SK-N-SH treated with all-trans-retinoic acid at 6 μM for 48 hours (cell line): ENCODE measurements at regions not wholly inside any gene's neighbourhood (a gene's known extent, or its start where the extent isn't known, plus 50 kb on each side); places are given as distances from the start of the nearest gene placed in this dataset.

ENCODE experiments used
- BACH2 ChIP-seq: fragments of 250-450 bp; sonication (Bioruptor Pico); IDR thresholded peaks from 2 replicates; pipeline ENCODE4 v1.9.0; 2021; ENCODE audit warnings: mild to moderate bottlenecking, borderline replicate concordance
- CSRNP3 ChIP-seq: fragments of 250-450 bp; sonication (Bioruptor Pico); IDR thresholded peaks from 2 replicates; pipeline ENCODE4 v1.5.1; 2021; ENCODE audit warnings: mild to moderate bottlenecking, moderate library complexity
- SNAI2 ChIP-seq: fragments of 250-450 bp; sonication (Bioruptor Pico); IDR thresholded peaks from 2 replicates; pipeline ENCODE4 v1.5.0; 2020; ENCODE audit warnings: mild to moderate bottlenecking, moderate library complexity
- TCF4 ChIP-seq: fragments of 250-450 bp; sonication (Bioruptor Pico); IDR thresholded peaks from 2 replicates; pipeline ENCODE4 v1.8.0; 2021; ENCODE audit warnings: mild to moderate bottlenecking, moderate library complexity, borderline replicate concordance
- ZC3H10 ChIP-seq: fragments of 250-450 bp; sonication (Bioruptor Pico); IDR thresholded peaks from 2 replicates; pipeline ENCODE4 v1.5.1; 2021; ENCODE audit warnings: mild to moderate bottlenecking, moderate library complexity
- ZFP30 ChIP-seq: fragments of 450-650 bp; formaldehyde crosslinking; IDR thresholded peaks from 2 replicates; pipeline ENCODE4 v1.5.0; 2022; ENCODE audit warnings: mild to moderate bottlenecking, moderate library complexity
- ZNF70 ChIP-seq: fragments of 450-650 bp; formaldehyde crosslinking; IDR thresholded peaks from 2 replicates; pipeline ENCODE4 v1.5.0; 2020; ENCODE audit warnings: mild to moderate bottlenecking, moderate library complexity

GRCh38 chr5:38714240-38714639 is 131.6 kb upstream of the OSMR start:
- TF ChIP-seq ZNF70 (CRISPR knock-in tag) (no peak), SNAI2 (CRISPR knock-in tag) (no peak), BACH2 (CRISPR knock-in tag) (no peak), ZFP30 (CRISPR knock-in tag) (no peak), TCF4 (CRISPR knock-in tag) (no peak), CSRNP3 (CRISPR knock-in tag) (no peak), ZC3H10 (CRISPR knock-in tag) (no peak)
